GM19025 (cell line): ENCODE measurements at regions not wholly inside any gene's neighbourhood (a gene's known extent, or its start where the extent isn't known, plus 50 kb on each side); places are given as distances from the start of the nearest gene placed in this dataset.
"Not testable (repeated sequence)": the region's sequence is repeated elsewhere in the genome, so short reads cannot be mapped to it uniquely, and the experiment has no call there.

ENCODE experiments used
- ATAC-seq: cut with Tn5 transposase; IDR thresholded peaks from one replicate; pipeline ENCODE4 v1.9.1; 2021; ENCODE audit warnings: mild to moderate bottlenecking, low read depth, moderate library complexity; ENCODE audit not compliant: unreplicated experiment

GRCh38 chr15:44847555-44847954, 108.9 kb upstream of the TERB2 start:
- not testable (repeated sequence) for ATAC-seq

- ATAC-seq: not testable (repeated sequence)
Observed at GRCh38 chr15:44848859-44849258, 107.6 kb upstream of the TERB2 start.

- not testable (repeated sequence) for ATAC-seq
Observed at GRCh38 chr15:44849701-44850403, 106.6 kb upstream of the TERB2 start.

- peak; percentile 82 for ATAC-seq
Observed at GRCh38 chr15:44853304-44853950, 103.1 kb upstream of the TERB2 start.

GRCh38 chr15:44854696-44855095, 101.8 kb upstream of the TERB2 start:
- not testable (repeated sequence) for ATAC-seq

- ATAC-seq: not testable (repeated sequence)
Observed at GRCh38 chr15:44856284-44856683, 100.2 kb upstream of the TERB2 start.

GRCh38 chr15:44857164-44857710, 99.2 kb upstream of the TERB2 start:
- ATAC-seq: not testable (repeated sequence)

- not testable (repeated sequence) for ATAC-seq
Observed at GRCh38 chr15:44859088-44859487, 97.4 kb upstream of the TERB2 start.

- ATAC-seq: not testable (repeated sequence)
Observed at GRCh38 chr15:44860168-44860567, 96.3 kb upstream of the TERB2 start.

- ATAC-seq: no peak
Observed at GRCh38 chr15:44861439-44861910, 95.0 kb upstream of the TERB2 start.

GRCh38 chr15:44861917-44862316, 94.6 kb upstream of the TERB2 start:
- ATAC-seq: no peak

GRCh38 chr15:44862866-44863265, 93.6 kb upstream of the TERB2 start:
- ATAC-seq: not testable (repeated sequence)

- not testable (repeated sequence) for ATAC-seq
Observed at GRCh38 chr15:44868100-44868499, 88.4 kb upstream of the TERB2 start.

- ATAC-seq: not testable (repeated sequence)
Observed at GRCh38 chr15:44870125-44870524, 86.4 kb upstream of the TERB2 start.

- no peak for ATAC-seq
Observed at GRCh38 chr15:44873103-44873502, 83.4 kb upstream of the TERB2 start.

- ATAC-seq: no peak
Observed at GRCh38 chr15:44879066-44879465, 77.4 kb upstream of the TERB2 start.

GRCh38 chr15:44882499-44882968, 74.0 kb upstream of the TERB2 start:
- ATAC-seq: peak; percentile 76

- no peak for ATAC-seq
Observed at GRCh38 chr15:44883199-44883877, 73.1 kb upstream of the TERB2 start.

- not testable (repeated sequence) for ATAC-seq
Observed at GRCh38 chr15:44898890-44899651, 57.4 kb upstream of the TERB2 start.

- ATAC-seq: not testable (repeated sequence)
Observed at GRCh38 chr15:44899775-44900174, 56.7 kb upstream of the TERB2 start.
